ACC112 (cell line): ENCODE measurements at regions not wholly inside any gene's neighbourhood (a gene's known extent, or its start where the extent isn't known, plus 50 kb on each side); places are given as distances from the start of the nearest gene placed in this dataset.

Experiments
- H2AFZ ChIP-seq: fragments of 200-600 bp; sonication (generic); one replicate; pipeline ENCODE4 v1.6.0; 2017; ENCODE audit warnings: antibody characterized with exemption, low read length; ENCODE audit not compliant: unreplicated experiment
- H3K27ac ChIP-seq: fragments of 200-600 bp; sonication (generic); 2 replicates; pipeline ENCODE4 v1.5.1; 2014; ENCODE audit warnings: low read depth, mild to moderate bottlenecking, antibody characterized with exemption, low read length, moderate library complexity
- H3K27me3 ChIP-seq: fragments of 200-600 bp; sonication (generic); 2 replicates; pipeline ENCODE4 v1.6.1; 2014; ENCODE audit warnings: mild to moderate bottlenecking, antibody characterized with exemption, low read length, moderate library complexity, mixed read lengths; ENCODE audit not compliant: insufficient read depth
- H3K36me3 ChIP-seq: fragments of 200-600 bp; sonication (generic); 2 replicates; pipeline ENCODE4 v1.6.1; 2016; ENCODE audit warnings: mild to moderate bottlenecking, antibody characterized with exemption, low read length, moderate library complexity, mixed read lengths; ENCODE audit not compliant: insufficient read depth
- H3K4me1 ChIP-seq: fragments of 200-600 bp; sonication (generic); one replicate; pipeline ENCODE4 v1.6.1; 2016; ENCODE audit warnings: low read length, mixed read lengths; ENCODE audit not compliant: insufficient read depth, unreplicated experiment, control insufficient read depth
- H3K4me3 ChIP-seq: fragments of 200-600 bp; sonication (generic); 2 replicates; pipeline ENCODE4 v1.5.1; 2014; ENCODE audit warnings: mild to moderate bottlenecking, low read depth, low read length
- H3K79me2 ChIP-seq: fragments of 200-600 bp; sonication (generic); one replicate; pipeline ENCODE4 v1.6.0; 2016; ENCODE audit warnings: low read length; ENCODE audit not compliant: control insufficient read depth, unreplicated experiment, insufficient read depth

GRCh38 chr9:6703898-6704639 lies 53.7 kb upstream of the KDM4C start:
- Histone ChIP-seq H3K4me3 (peak overlapping the region; percentile 77), H3K27me3 (no peaks in the 10 kb centered on the region), H2AFZ (peak overlapping the region; percentile 97), H3K79me2 (no peaks in the 10 kb centered on the region), H3K27ac (no peak overlapping the region), H3K36me3 (no peaks in the 10 kb centered on the region), H3K4me1 (peaks cover 10% of the 10 kb centered on the region)

- Histone ChIP-seq H3K4me3 (no peak overlapping the region), H3K27ac (no peak overlapping the region), H3K27me3 (no peaks in the 10 kb centered on the region), H3K36me3 (no peaks in the 10 kb centered on the region), H2AFZ (no peak overlapping the region), H3K79me2 (no peaks in the 10 kb centered on the region), H3K4me1 (peaks cover 10% of the 10 kb centered on the region)
Measured at GRCh38 chr9:6702707-6703106, 55.1 kb upstream of the KDM4C start.

GRCh38 chr9:6696178-6696577 lies 50.6 kb upstream of the GLDC start:
- no peaks in the 10 kb centered on the region for H3K36me3 ChIP-seq
- no peak overlapping the region for H3K4me3 ChIP-seq
- no peak overlapping the region for H2AFZ ChIP-seq
- H3K79me2 ChIP-seq, result no peaks in the 10 kb centered on the region
- no peaks in the 10 kb centered on the region for H3K4me1 ChIP-seq
- H3K27ac ChIP-seq, result no peak overlapping the region
- H3K27me3 ChIP-seq, result no peaks in the 10 kb centered on the region

GRCh38 chr9:6695121-6695814 lies 49.7 kb upstream of the GLDC start:
- no peaks in the 10 kb centered on the region for H3K36me3 ChIP-seq
- no peak overlapping the region for H3K27ac ChIP-seq
- no peaks in the 10 kb centered on the region for H3K4me1 ChIP-seq
- H3K27me3 ChIP-seq, result no peaks in the 10 kb centered on the region
- no peaks in the 10 kb centered on the region for H3K79me2 ChIP-seq
- no peak overlapping the region for H2AFZ ChIP-seq
- no peak overlapping the region for H3K4me3 ChIP-seq
